Upper lobe of left lung (tissue), 6 donors: ENCODE measurements at regions not wholly inside any gene's neighbourhood (a gene's known extent, or its start where the extent isn't known, plus 50 kb on each side); places are given as distances from the start of the nearest gene placed in this dataset.
"Not testable (repeated sequence)": the region's sequence is repeated elsewhere in the genome, so short reads cannot be mapped to it uniquely, and the experiment has no call there.

ENCODE experiments used
- ATAC-seq, 2 donors: fragments of 200-7000 bp; cut with Tn5 transposase; one replicate each; pipeline ENCODE4 v1.9.1; 2022; ENCODE audit warnings: mild to moderate bottlenecking in 2 of 2, moderate library complexity in 2 of 2; ENCODE audit not compliant: low FRiP score in 2 of 2
- DNase-seq, 2 donors: peaks; one replicate each; pipeline ENCODE4 v3.0.0-alpha.2; 2019 to 2020
- H3K27ac ChIP-seq, 4 donors: fragments of 200-600 bp; sonication (generic); one replicate each; pipeline ENCODE4 v1.5.1; 2016 to 2019
- H3K27me3 ChIP-seq, 4 donors: fragments of 200-600 bp; sonication (generic); one replicate each; pipeline ENCODE4 v1.5.1; 2017 to 2019
- H3K36me3 ChIP-seq, 4 donors: fragments of 200-600 bp; sonication (generic); one replicate each; pipeline ENCODE4 v1.5.1; 2016 to 2019
- H3K4me1 ChIP-seq, 4 donors: fragments of 200-600 bp; sonication (generic); one replicate each; pipeline ENCODE4 v1.5.1; 2018 to 2019
- H3K4me3 ChIP-seq, 4 donors: fragments of 200-600 bp; sonication (generic); one replicate each; pipeline ENCODE4 v1.5.1; 2017 to 2019; ENCODE audit warnings: mild to moderate bottlenecking in 2 of 4, moderate library complexity in 1 of 4
- H3K9me3 ChIP-seq, 4 donors: fragments of 200-600 bp; sonication (generic); one replicate each; pipeline ENCODE4 v1.5.1; 2018 to 2019
- EP300 ChIP-seq, 4 donors: sonication (generic); formaldehyde crosslinking; IDR thresholded peaks; one replicate each; pipeline ENCODE4 v1.5.1; 2017; ENCODE audit warnings: antibody characterized with exemption in 4 of 4, control low read depth in 2 of 4
- POLR2A ChIP-seq, 4 donors: fragments of 450-650 bp; IDR thresholded peaks; one replicate each; pipeline ENCODE4 v1.5.1; 2016 to 2017; ENCODE audit warnings: antibody characterized with exemption in 4 of 4, mild to moderate bottlenecking in 2 of 4
- POLR2AphosphoS5 ChIP-seq, 2 donors: sonication (generic); formaldehyde crosslinking; IDR thresholded peaks; one replicate each; pipeline ENCODE4 v1.5.1; 2017; ENCODE audit warnings: antibody characterized with exemption in 2 of 2
- WGBS, 2 donors: methylation state at CpG; one replicate each; pipeline ENCODE4 v1.1.5; 2017 to 2018; 5-methylcytosine and 5-hydroxymethylcytosine counted together
- TF ChIP-seq, protein P1 (sequence below), 6 experiments: fragments of 450-650 bp in 4 of 6; fragments of 200-600 bp in 2 of 6; sonication (generic) in 2 of 6; IDR thresholded peaks; one replicate each; pipeline ENCODE4 v1.5.1; 2016 to 2019; ENCODE audit warnings: antibody characterized with exemption in 6 of 6
- donor health status: DM: no; HTN: no; CAD: no; lungs with moderate emphysema.
- donor health status: DM: no; HTN: yes; CAD: no; lungs with severe emphysema.

DNA sequence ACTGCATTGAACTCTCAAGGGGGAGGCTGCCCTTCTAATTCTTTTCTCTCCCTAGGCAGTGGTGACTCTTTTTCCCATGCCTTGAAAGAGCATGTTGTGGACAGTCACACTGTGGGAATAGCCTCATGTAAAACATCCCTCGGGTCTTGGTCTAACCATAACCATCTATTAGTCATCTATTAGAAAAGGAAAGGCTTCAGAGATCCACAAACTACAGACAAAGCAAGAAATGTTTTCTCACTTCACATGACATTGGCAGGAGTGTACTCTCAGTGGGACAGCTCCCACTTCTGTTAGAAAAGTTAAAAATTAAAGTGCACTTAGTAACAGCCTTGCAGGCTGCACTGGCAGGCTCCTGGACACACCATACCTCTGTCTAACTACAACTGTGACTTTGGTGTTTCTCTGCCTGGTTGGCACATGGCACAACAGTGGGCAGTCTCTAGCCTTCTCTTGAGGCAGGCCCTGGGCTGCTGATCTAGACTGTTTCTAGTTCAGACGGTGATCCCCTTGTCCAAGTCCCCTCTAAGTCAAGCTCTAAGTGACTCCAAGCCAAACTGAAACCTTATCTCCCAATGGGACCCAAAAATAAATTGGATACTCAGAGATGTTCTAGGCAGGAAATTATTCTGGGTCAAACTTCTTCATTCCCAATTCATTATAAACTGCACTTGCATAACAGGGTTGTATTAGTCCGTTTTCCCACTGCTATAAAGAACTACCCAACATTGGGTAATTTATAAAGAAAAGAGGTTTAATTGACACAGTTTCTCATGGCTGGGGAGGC lies 57.9 kb upstream of the ITGB1 start:
- 76 to 83% methylated on average over 3 of the region's 3 CpGs for WGBS, 2 donors
- Histone ChIP-seq H3K9me3 (no peaks in the 10 kb centered on the region), H3K4me3 (no peak overlapping the region), H3K4me1 (no peaks in the 10 kb centered on the region), H3K36me3 (no peaks in the 10 kb centered on the region), H3K27ac (no peak overlapping the region), H3K27me3 (no peaks in the 10 kb centered on the region)
- TF ChIP-seq POLR2A (IDR thresholded peaks at IDR 0.05) = no peak
- TF ChIP-seq, protein P1, sequence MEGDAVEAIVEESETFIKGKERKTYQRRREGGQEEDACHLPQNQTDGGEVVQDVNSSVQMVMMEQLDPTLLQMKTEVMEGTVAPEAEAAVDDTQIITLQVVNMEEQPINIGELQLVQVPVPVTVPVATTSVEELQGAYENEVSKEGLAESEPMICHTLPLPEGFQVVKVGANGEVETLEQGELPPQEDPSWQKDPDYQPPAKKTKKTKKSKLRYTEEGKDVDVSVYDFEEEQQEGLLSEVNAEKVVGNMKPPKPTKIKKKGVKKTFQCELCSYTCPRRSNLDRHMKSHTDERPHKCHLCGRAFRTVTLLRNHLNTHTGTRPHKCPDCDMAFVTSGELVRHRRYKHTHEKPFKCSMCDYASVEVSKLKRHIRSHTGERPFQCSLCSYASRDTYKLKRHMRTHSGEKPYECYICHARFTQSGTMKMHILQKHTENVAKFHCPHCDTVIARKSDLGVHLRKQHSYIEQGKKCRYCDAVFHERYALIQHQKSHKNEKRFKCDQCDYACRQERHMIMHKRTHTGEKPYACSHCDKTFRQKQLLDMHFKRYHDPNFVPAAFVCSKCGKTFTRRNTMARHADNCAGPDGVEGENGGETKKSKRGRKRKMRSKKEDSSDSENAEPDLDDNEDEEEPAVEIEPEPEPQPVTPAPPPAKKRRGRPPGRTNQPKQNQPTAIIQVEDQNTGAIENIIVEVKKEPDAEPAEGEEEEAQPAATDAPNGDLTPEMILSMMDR (IDR thresholded peaks at IDR 0.05) = no peak
- no peak for TF ChIP-seq EP300 (IDR thresholded peaks at IDR 0.05)
- no peak for TF ChIP-seq POLR2AphosphoS5 (IDR thresholded peaks at IDR 0.05)
- no peak for ATAC-seq
- DNase-seq = no peak

DNA sequence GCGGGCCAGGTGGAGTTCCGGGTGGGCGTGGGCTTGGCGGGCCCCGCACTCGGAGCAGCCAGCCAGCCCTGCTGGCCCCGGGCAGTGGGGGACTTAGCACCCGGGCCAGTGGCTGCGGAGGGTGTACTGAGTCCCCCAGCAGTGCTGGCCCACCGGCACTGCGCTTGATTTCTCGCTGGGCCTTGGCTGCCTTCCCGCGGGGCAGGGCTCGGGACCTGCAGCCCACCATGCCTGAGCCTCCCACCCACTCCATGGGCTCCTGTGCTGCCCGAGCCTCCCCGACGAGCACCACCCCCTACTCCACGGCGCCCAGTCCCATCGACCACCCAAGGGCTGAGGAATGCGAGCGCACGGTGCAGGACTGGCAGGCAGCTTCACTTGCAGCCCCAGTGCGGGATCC lies 55.3 kb upstream of the ITGB1 start:
- not testable (repeated sequence) for ATAC-seq, H3K36me3 ChIP-seq, H3K27me3 ChIP-seq, H3K27ac ChIP-seq, H3K9me3 ChIP-seq, H3K4me3 ChIP-seq
- H3K4me1 ChIP-seq = peaks cover 10 to 20% (median 15%) of the 10 kb centered on the region in 4 donors
- peak in 1 of 2 donors; percentile 68 for DNase-seq
- WGBS, 2 donors = 98 to 99% methylated on average over 15 to 24 of the region's 25 CpGs

DNA sequence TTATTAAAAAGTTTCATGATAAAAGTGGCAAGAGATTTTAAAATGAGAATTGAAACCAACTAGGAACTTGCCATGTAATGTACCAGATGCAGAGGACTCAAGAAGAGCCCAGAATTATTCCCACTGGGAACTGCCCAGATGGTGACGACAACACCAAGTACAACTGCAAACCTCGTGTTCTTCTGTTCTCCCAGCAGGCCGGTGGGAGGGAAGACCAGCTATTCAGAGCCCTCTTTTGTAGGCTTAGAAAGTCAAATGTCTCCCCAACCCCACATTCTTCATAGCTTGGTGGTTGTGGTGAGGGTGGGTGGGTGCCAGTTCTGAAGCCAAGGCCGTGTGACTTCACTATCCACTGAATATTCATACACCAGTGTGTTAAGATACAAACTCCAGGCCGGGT lies 54.3 kb upstream of the ITGB1 start:
- TF ChIP-seq EP300 (IDR thresholded peaks at IDR 0.05) (no peak), POLR2AphosphoS5 (IDR thresholded peaks at IDR 0.05) (no peak), POLR2A (IDR thresholded peaks at IDR 0.05) (no peak)
- TF ChIP-seq, protein P1 (IDR thresholded peaks at IDR 0.05) = no peak
- WGBS, 2 donors = 73 to 82% methylated on average over 5 of the region's 5 CpGs
- Histone ChIP-seq H3K4me3 (no peak overlapping the region), H3K9me3 (no peaks in the 10 kb centered on the region), H3K4me1 (peaks cover 10 to 23% (median 17%) of the 10 kb centered on the region in 4 donors), H3K27ac (no peak overlapping the region), H3K36me3 (no peaks in the 10 kb centered on the region), H3K27me3 (no peaks in the 10 kb centered on the region)
- ATAC-seq (no peak), DNase-seq (no peak)

DNA sequence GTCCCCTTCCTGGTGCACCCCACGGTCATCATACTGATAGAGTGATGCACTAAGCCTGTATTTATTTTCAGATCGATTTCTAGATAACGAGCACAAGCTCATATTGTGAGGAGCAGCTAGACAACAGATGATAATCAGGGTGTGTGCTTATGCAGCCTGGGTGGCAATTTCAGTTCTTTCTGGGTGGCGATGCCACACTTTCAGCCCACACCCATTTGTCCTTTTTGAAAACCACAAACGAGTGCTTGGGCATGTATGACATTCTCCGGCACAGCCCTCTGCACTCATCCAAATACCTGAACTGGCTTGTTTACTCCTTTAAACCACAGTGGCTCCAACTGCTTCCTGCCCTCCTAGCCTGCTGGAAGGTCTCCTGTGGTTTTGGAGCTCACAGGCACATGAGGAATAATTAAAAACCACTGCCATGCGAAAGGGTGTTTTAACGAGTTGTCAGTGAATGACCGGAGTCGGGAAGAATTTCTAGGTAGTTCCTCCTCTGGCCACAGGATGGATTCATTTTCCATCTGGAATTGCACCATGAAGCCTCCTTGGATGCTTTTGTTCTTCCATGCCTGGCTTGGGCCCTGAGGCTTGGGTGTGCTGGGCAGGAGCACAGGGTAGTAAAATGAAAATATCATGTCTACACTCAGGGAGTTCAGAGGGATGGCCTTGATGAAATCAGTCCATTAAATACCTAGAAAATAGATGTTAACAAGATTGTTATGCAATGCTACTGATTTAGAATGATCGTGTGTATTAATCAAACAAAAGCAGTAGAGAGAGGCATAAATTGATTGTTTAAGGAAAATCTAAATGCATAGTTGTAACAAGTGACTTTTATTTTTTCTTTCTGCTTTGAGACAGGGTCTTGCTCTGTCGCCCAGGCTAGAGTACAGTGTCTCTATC lies 52.4 kb upstream of the ITGB1 start:
- 25 to 40% methylated on average over 12 of the region's 12 CpGs for WGBS, 2 donors
- ATAC-seq (peak in 1 of 2 donors; percentile 79), DNase-seq (no peak)
- Histone ChIP-seq H3K4me3 (no peak overlapping the region), H3K27ac (peak overlapping the region in 1 of 4 donors; percentile 39), H3K4me1 (peaks cover 19 to 29% (median 24%) of the 10 kb centered on the region in 4 donors), H3K36me3 (no peaks in the 10 kb centered on the region), H3K27me3 (no peaks in the 10 kb centered on the region), H3K9me3 (no peaks in the 10 kb centered on the region)
- TF ChIP-seq, protein P1 (IDR thresholded peaks at IDR 0.05) = peak; percentile 10 to 52 (median 32)
- no peak for TF ChIP-seq EP300 (IDR thresholded peaks at IDR 0.05)
- TF ChIP-seq POLR2A (IDR thresholded peaks at IDR 0.05) = no peak
